KOPT-K1 (cell line): ENCODE measurements at regions not wholly inside any gene's neighbourhood (a gene's known extent, or its start where the extent isn't known, plus 50 kb on each side); places are given as distances from the start of the nearest gene placed in this dataset.

Experiments used
- H3K27ac ChIP-seq: fragments of 200-600 bp; sonication (generic); 2 replicates; pipeline ENCODE4 v1.5.1; 2016; ENCODE audit warnings: antibody characterized with exemption, mild to moderate bottlenecking, low read depth, low read length; ENCODE audit not compliant: poor library complexity, severe bottlenecking
- H3K36me3 ChIP-seq: fragments of 200-600 bp; sonication (generic); 2 replicates; pipeline ENCODE4 v1.5.1; 2017; ENCODE audit warnings: antibody characterized with exemption, mild to moderate bottlenecking, low read length, moderate library complexity; ENCODE audit not compliant: insufficient read depth
- H3K9me3 ChIP-seq: fragments of 200-600 bp; sonication (generic); 2 replicates; pipeline ENCODE4 v1.5.1; 2017; ENCODE audit warnings: antibody characterized with exemption, low read length, mild to moderate bottlenecking; ENCODE audit not compliant: insufficient read depth, poor library complexity, severe bottlenecking

DNA sequence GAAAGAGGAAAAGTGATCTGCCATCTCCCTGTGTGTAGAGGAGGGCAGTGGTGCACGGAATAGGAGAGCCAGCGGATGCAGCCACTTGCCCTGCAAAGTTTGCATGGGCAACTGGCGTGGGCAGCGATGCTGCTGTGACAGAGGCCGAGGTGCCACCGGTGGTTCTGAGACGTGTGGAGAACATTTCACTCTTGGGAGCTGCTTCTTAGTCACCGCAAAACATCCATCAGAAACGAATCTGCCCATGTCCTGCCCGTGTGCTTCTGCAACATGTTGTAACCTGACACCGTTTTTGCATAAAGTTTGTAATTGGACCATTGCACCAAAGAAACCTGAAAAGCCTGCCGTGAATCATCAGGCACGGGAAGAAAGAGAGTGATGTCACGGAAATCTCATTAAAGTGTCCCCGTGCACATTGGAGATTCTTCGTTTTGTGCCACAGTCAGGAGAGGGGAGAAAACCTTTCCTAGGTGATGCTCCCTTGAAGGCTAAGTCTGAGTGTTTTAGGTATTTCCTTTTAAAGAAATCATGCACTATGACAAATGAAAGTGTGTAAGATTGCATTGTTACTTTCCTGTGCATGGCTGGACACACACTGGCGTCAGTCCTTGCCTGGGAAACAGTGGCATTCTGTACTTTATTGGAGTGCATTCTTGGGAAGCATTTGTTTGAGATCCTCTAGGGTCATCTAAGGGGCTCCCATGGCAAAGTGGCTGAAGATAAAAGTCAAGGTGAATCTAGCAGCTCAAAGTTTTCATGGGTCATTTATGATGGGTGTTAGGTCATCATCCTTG is 302.6 kb downstream of the KLF6 start:
- H3K36me3 ChIP-seq = no peaks in the 10 kb centered on the region
- H3K27ac ChIP-seq = no peak overlapping the region
- H3K9me3 ChIP-seq = no peaks in the 10 kb centered on the region

DNA sequence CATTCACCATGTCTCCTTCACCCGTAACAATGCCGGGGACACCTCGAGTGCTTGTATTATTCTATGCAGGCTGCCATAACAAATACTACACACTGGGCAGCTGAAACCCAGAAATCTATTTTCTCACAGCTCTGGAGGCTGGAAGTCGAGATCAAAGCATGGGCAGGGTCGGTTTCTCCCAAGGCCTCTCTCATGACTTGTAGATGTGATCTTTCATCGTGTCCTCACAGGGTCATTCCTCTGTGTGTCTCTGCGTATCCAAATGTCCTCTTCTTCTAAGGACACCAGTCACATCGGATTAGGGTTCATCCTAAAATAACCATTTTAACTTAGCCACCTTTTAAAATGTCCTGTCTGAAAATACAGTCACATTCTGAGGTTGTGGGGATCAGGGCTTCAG is 303.5 kb downstream of the KLF6 start:
- no peak overlapping the region for H3K27ac ChIP-seq
- no peaks in the 10 kb centered on the region for H3K9me3 ChIP-seq
- H3K36me3 ChIP-seq = no peaks in the 10 kb centered on the region

DNA sequence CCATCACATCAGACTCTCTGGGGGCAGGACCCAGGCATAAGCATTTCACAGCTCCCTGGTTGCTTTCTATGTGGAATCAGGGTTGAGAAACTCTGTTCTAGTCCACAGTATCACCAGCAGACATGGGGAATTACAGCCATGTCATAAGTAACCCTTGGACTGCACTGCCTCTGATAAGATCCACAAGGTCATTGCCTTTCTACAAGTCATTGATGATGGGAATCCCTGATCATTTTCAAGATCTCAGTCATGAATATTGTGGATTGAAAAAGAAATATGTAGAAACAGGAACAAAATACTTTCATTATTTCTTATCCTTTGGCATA is 304.1 kb downstream of the KLF6 start:
- no peak overlapping the region for H3K27ac ChIP-seq
- H3K36me3 ChIP-seq = no peaks in the 10 kb centered on the region
- no peaks in the 10 kb centered on the region for H3K9me3 ChIP-seq

DNA sequence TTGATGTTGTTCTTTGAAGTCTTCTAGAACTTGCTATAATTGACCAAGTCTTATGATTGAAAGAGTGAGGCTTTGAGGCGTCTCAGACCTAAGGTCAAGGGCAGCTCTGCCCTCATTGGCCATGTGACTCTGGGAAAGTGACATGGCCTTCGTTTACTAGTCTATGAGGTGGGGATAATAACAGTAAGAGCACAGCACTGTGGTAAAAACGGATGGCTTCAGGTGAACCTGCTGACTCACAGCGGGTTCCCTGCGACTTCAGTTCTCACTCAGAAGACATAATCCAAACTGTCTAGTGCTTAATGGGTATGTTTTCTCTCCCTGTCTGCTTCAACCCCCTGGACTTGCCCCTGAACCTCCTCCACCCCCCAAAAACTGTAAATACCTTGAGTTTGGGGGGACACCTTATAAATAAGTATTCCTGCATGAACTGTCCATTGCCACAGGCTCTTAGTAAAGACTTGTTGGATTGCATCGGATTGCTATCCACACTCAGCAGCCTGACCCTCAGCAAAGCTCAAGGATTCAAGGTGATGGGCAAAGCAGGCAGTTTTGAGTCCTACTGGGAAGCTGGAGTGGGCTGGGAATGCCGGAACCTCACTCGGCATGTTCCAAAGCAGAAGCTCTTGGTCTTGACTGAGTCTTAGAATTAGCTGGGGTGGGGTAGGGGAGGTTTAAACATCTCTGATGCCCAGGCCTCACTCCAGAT is 304.6 kb downstream of the KLF6 start:
- H3K36me3 ChIP-seq = no peaks in the 10 kb centered on the region
- H3K27ac ChIP-seq = no peak overlapping the region
- H3K9me3 ChIP-seq = no peaks in the 10 kb centered on the region

DNA sequence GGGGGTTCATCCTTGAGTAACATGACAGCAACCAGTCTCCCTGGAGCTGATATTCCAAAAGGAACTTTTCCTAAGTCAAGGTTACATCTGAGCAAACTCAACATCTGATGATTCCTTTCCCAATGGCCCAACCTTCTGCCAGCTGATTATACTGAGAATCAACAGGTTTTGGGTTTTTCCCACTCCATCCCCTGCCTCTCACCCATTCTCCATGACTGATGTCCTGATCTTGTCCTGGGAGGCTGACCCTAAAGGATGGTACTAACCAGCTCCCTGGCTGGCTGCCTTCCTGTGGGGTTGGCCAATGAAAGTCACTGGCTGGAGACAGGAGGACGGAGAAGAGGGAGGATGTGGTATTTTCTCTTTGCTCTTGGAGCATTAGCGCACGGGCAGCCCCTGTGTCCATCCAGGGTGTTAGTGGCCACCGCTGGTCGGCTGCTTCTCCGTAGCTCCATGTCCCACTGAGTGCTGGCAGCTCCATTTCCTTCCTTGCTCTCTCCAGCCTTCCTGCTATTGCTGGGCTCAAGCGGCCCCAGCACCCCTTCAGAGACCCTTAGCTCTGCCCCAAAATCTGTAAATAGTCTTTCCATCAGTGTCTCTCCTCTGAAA is 306.2 kb upstream of the PITRM1 start:
- H3K27ac ChIP-seq = no peak overlapping the region

DNA sequence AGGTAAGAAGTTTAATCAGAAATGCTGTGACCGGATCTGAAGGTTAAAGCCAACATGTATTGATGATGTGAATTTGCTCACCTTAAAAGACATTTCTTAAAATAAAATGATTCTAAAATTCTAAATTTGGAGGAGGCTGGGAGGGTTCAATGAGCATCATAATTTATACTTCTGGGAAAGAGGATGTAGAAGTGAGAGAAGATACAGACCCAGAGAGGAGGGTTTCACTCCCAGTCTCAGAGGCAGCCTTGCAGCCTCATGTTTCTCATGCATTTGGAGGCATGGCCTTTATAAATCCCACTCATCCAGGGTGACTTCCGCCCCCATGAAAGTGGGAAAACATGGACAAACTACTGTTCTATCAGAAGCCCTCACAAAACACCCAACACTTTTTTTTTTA is 305.6 kb upstream of the PITRM1 start:
- Histone ChIP-seq H3K9me3 (no peaks in the 10 kb centered on the region), H3K36me3 (no peaks in the 10 kb centered on the region), H3K27ac (no peak overlapping the region)

More for the DNA sequence above, 306.2 kb upstream of the PITRM1 start:
- H3K36me3 ChIP-seq = no peaks in the 10 kb centered on the region
- H3K9me3 ChIP-seq = no peaks in the 10 kb centered on the region

DNA sequence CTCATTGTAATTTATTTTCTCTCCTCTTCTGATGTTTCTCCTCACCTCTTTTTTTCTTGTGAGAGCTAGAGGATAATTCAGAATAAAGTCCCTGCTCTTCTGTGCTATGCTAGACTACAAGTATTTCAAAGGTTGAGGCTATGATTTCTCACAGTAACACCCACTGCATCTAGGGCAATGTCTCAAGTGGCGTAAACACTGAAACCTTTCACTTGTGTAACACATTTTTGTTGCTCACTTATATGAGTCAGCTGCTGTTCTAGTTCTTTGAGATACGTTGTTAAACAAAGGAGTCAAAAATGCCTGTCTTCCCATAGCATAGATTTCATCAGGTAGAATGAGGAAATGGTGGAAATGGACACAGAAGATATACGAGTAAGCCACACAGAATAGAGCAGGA is 305.1 kb upstream of the PITRM1 start:
- no peaks in the 10 kb centered on the region for H3K9me3 ChIP-seq
- no peaks in the 10 kb centered on the region for H3K36me3 ChIP-seq
- no peak overlapping the region for H3K27ac ChIP-seq

DNA sequence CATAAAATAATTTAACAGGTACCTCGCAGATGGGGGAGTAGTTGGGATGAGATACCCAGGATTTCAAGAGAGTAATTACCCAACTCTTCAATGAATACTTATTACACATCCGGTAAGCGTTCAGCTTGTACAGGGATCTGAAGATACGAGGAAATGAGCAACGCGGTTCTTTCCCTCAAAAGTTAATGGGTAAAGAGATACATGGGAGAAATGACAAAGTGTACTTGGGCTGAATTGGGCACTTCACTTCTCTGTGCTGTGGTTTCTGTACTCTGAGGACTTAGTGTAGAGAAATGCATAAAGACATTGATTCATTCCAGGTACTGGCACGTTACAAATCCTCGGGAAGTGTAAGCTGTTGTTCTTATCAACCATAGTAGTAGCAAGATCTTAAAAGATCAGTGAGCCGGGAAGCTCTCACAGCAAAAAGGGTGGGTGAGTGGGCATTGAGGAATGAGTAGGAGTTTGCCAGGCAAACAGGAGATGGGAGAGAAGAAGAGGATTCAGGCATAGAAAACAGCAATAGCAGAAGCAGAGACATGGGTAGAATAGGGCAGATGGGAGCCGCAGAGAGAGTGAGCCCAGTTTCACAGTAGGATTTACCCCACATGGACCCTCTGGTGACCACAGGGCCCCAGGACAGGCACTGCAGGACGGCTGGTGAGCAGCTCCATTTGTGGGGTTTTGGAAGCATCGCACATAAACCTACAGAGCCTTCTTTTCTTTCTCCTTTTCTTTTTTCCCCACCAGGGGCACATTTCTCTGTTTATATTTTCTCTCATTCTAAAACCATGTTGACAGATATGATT is 304.3 kb upstream of the PITRM1 start:
- H3K36me3 ChIP-seq = no peaks in the 10 kb centered on the region
- no peak overlapping the region for H3K27ac ChIP-seq

DNA sequence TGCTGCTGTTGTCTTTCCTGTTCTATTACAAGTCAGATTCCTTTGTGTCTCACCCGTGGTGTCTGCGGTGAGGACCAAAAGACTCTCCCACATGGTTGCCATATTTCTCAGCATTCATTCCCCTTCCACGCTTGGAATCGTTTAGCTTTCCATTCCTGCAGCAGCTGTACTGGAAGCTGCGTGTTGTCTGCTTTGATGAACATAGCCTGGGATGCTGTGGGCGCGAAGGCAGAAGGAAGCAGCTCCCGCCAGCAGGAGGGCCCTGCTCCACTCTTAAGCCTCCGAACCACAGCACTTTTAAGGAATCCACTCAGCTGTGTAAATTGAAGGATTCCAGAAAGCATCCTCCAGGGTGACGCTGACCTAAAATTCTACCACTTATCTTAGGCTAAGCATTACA is 303.6 kb upstream of the PITRM1 start:
- no peaks in the 10 kb centered on the region for H3K9me3 ChIP-seq
- H3K36me3 ChIP-seq = no peaks in the 10 kb centered on the region
- H3K27ac ChIP-seq = no peak overlapping the region

More for the DNA sequence above, 304.3 kb upstream of the PITRM1 start:
- H3K9me3 ChIP-seq = no peaks in the 10 kb centered on the region

DNA sequence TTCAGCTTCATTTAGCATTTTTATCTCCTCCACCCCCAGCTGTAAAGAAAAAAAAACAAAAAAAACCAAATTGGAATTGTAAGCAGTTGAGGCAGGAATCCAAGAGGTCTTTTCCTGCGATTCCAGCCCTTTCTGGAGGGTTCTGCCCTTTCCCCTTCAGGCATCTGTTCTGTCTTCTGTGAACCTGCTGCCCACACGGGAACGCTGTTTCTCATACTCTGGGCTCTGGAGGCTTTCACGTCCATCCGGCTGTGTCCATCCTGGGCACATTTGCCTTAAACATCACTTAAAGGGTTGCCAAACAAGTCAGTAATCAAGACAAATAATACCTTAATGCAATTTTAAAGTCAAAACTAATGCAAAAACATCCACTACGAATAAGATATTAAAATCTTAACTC is 302.8 kb upstream of the PITRM1 start:
- H3K9me3 ChIP-seq = no peaks in the 10 kb centered on the region
- H3K36me3 ChIP-seq = no peaks in the 10 kb centered on the region
- H3K27ac ChIP-seq = no peak overlapping the region

DNA sequence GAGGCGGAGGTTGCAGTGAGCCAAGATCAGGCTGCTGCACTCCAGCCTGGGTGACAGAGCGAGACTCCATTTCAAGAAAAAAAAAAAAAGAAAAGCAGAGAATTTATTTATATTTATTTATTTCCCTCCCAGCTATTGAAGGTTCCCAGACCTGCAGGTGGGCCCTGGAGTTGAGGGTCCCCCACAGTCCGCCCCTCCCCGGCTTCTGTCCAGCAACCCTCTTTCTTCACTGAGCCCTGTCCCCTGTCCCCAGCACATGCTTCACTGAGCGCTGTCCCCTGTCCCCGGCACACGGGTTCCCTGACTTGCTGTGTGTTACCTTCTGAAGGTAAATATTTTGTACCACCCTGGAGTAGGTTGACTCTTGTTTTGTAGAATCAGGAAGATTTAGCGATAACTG is 301.7 kb upstream of the PITRM1 start:
- no peaks in the 10 kb centered on the region for H3K9me3 ChIP-seq
- no peaks in the 10 kb centered on the region for H3K36me3 ChIP-seq
- H3K27ac ChIP-seq = no peak overlapping the region

DNA sequence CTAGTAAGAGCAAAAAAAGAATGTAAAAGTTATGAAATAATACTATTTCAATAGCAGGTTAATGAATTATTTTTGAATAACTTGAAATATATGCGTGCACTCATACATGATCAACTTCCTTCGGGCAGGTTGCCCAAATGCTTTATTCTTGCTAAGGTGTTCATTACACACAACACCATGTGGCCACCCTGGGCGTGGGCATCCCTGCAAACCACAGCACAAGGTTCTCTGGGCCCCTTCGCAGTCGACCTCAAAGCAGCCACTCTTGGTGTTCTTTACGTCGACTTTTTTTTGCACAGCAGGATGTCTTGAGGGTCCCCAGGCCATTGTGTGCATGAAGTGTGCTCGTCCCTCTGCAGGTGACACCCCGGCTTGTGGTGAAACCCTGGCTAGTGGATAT is 300.7 kb upstream of the PITRM1 start:
- Histone ChIP-seq H3K27ac (no peak overlapping the region), H3K36me3 (no peaks in the 10 kb centered on the region), H3K9me3 (no peaks in the 10 kb centered on the region)

DNA sequence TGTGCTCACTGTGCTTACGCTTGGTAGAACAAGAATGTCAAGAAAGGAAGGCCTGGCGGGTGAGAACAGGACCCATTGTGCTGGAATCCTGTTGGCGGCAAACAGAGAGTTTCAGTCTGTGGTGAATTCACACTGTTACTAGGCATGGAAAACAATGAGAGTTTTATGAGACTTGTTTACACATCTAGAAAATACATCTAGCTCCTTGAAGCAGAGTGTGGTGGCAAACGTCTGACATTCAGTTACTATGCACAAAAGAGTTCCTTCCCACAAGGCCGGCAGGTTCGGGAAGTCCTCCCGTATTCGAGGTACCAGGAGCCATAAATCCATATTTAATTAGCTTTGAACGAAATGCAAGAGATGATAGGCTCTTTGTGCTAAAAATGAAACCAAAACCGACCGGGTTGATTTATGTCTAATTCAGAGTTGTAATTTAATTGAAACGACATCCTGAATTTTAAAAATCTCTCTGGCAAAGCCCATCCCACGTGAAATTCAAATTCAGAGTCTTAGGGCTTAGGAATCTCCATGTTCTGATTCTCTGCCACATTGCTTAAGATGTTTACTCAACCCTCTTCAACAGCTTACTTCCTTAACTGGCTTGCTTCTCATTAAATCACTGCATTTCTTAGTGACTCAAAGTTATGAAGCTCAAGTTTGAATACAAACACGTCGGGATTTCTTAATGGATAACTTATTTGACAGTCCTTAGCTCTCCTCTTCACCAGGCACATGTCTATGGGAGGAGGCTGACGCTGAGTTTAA is 299.9 kb upstream of the PITRM1 start:
- no peaks in the 10 kb centered on the region for H3K9me3 ChIP-seq
- H3K36me3 ChIP-seq = no peaks in the 10 kb centered on the region
- H3K27ac ChIP-seq = peak overlapping the region; percentile 17

DNA sequence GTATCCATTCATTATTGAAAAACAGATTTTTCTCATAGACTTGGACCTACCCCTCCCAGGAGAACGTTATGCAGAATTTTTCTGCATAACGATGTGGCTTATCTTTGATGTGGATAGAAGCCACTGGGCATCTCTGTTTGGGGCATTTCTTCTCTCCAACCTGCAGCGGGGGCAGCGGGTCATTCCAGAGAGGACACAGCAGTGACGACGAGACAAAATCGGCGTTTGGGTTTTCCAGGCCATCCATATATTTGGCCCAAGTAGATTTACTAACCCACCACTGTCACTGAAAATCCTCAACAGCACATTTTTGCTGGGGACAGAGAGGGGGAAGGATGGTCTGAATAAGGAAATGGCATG is 299.3 kb upstream of the PITRM1 start:
- H3K27ac ChIP-seq = peak overlapping the region; percentile 17
- H3K9me3 ChIP-seq = no peaks in the 10 kb centered on the region
- no peaks in the 10 kb centered on the region for H3K36me3 ChIP-seq
